ENCODE measurements at regions not wholly inside any gene's neighbourhood (a gene's known extent, or its start where the extent isn't known, plus 50 kb on each side); places are given as distances from the start of the nearest gene placed in this dataset.
"Not testable (repeated sequence)": the region's sequence is repeated elsewhere in the genome, so short reads cannot be mapped to it uniquely, and the experiment has no call there.

- no peak overlapping the region for H3K4me3 ChIP-seq (replicated peaks; ENCODE audit: low read depth, low read length)
- TF ChIP-seq, protein P1, sequence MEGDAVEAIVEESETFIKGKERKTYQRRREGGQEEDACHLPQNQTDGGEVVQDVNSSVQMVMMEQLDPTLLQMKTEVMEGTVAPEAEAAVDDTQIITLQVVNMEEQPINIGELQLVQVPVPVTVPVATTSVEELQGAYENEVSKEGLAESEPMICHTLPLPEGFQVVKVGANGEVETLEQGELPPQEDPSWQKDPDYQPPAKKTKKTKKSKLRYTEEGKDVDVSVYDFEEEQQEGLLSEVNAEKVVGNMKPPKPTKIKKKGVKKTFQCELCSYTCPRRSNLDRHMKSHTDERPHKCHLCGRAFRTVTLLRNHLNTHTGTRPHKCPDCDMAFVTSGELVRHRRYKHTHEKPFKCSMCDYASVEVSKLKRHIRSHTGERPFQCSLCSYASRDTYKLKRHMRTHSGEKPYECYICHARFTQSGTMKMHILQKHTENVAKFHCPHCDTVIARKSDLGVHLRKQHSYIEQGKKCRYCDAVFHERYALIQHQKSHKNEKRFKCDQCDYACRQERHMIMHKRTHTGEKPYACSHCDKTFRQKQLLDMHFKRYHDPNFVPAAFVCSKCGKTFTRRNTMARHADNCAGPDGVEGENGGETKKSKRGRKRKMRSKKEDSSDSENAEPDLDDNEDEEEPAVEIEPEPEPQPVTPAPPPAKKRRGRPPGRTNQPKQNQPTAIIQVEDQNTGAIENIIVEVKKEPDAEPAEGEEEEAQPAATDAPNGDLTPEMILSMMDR (IDR thresholded peaks at IDR 0.05; ENCODE audit: low read length, missing control alignments) = no peak
- no peak for DNase-seq (ENCODE audit: low read depth)
Measured at GRCh38 chr2:8327371-8328100, 354.3 kb upstream of the ID2 start.

- TF ChIP-seq, protein P1 (IDR thresholded peaks at IDR 0.05; ENCODE audit: low read length, missing control alignments) = no peak
- H3K4me3 ChIP-seq (replicated peaks; ENCODE audit: low read depth, low read length) = no peak overlapping the region
- DNase-seq (ENCODE audit: low read depth) = no peak
Measured at GRCh38 chr2:8328217-8328616, 353.6 kb upstream of the ID2 start.

DNA sequence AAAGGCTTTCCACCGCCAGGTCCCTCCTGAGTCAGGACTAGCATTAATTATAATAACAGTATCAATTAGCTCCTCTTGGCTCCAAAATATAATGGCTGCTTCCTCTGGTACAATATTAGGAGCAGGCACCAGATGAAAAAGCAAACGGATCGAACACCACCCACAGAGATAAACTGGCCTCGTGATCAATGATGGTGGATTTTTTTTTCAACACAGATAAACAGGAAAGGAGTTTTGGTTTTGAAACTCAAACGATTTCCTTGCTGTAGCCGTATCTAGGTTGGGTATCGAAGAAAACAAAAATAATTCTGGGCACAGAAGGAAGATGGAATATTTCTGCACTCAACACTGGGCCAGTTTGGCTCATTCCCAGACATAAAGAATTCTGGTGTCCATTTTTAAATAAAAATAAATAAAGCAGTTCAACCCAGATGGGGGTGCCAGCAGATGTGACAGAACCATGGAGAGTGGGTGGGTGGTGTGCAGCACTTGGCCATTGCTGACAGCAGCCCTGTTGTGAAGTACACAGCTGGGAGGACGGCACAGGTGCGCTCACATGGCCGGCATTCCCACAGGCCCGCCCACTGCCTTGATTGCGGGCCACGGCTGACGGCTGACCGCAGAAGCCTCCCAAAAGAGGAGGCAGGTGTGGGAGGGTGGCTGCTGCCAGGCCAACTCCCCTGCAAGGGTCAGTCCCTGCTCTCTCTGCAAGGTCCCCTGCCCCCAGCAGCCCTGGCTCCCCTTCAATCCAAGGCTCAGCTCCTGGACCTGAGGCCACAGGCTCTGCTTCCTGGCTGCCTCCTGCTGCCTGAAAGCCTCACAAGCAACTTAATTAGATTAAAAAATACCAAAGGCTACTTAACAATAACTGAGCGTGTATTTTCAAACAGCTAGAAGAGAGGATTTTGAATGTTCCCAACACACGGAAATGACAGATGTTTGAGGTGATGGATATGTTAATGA is 351.9 kb upstream of the ID2 start:
- TF ChIP-seq, protein P1 (IDR thresholded peaks at IDR 0.05; ENCODE audit: low read length, missing control alignments) = no peak
- no peak for DNase-seq (ENCODE audit: low read depth)
- H3K4me3 ChIP-seq (replicated peaks; ENCODE audit: low read depth, low read length) = no peak overlapping the region

GRCh38 chr2:8331068-8331467 is 350.8 kb upstream of the ID2 start:
- no peak overlapping the region for H3K4me3 ChIP-seq (replicated peaks; ENCODE audit: low read depth, low read length)
- DNase-seq (ENCODE audit: low read depth) = no peak
- TF ChIP-seq, protein P1 (IDR thresholded peaks at IDR 0.05; ENCODE audit: low read length, missing control alignments) = no peak

- no peak for DNase-seq (ENCODE audit: low read depth)
- TF ChIP-seq, protein P1 (IDR thresholded peaks at IDR 0.05; ENCODE audit: low read length, missing control alignments) = no peak
- H3K4me3 ChIP-seq (replicated peaks; ENCODE audit: low read depth, low read length) = no peak overlapping the region
Measured at GRCh38 chr2:8332646-8333045, 349.2 kb upstream of the ID2 start.

DNA sequence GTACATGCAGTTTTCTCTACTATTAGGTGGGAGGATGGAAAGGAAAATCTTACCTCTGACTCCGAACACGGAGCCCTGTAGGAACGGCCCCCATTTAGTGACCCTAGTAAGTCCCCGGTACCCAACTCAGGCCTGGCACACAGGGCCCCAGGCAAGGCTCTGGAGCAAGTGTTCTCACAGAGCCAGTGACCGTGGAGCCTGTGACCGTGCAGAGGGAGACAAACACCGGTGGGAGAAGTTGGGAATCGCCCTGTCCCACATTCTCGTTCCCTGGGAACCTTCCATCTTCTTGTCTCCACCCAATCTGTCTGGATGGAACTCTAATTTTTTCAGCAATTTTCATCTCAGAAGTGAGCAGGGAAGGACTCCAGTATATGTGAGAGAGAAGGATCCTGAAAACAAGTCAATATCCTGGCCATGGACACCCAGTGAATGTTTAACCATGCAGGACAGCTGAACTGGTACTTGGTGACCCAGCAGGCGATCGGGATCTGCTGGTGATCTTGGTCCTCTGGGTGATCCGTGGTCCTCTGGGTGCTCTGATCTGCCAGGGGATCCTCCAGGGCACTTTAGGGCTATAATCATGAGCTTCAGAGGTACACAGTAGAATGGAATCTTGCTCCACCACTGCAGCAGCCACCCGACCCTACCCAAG is 348.6 kb upstream of the ID2 start:
- TF ChIP-seq, protein P1 (IDR thresholded peaks at IDR 0.05; ENCODE audit: low read length, missing control alignments) = no peak
- H3K4me3 ChIP-seq (replicated peaks; ENCODE audit: low read depth, low read length) = no peak overlapping the region
- no peak for DNase-seq (ENCODE audit: low read depth)

DNA sequence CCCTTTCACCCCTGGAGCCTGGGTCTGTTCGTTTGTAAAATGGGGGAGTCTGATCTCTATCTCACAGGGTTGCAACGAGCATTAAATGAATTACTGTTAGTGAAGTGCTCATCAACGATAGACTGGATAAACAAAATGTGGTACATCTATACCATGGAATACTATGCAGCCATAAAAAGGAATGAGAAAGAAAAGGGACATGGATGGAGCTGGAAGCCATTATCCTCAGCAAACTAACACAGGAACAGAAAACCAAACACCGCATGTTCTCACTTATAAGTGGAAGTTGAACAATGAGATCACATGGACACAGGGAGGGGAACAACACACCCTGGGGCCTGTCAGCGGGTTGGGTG is 348.0 kb upstream of the ID2 start:
- H3K4me3 ChIP-seq (replicated peaks; ENCODE audit: low read depth, low read length); DNase-seq (ENCODE audit: low read depth): not testable (repeated sequence)

All from fibroblast of pulmonary artery (primary cell).